Naive B cell (primary cell): ENCODE measurements at regions not wholly inside any gene's neighbourhood (a gene's known extent, or its start where the extent isn't known, plus 50 kb on each side); places are given as distances from the start of the nearest gene placed in this dataset.
"Not testable (repeated sequence)": the region's sequence is repeated elsewhere in the genome, so short reads cannot be mapped to it uniquely, and the experiment has no call there.

Source experiments
- ATAC-seq, 2 donors: fragments of 150-1000 bp; cut with Tn5 transposase; 2 replicates each; pipeline ENCODE4 v1.10.0; 2021; ENCODE audit warnings: low read depth in 2 of 2, mild to moderate bottlenecking in 2 of 2, moderate library complexity in 2 of 2
- DNase-seq: peaks from one replicate; pipeline ENCODE4 v3.0.0; 2022
- H3K27ac Mint-ChIP-seq, 6 donors: one replicate each; pipeline ENCODE4 v1.8.0; 2020 to 2022; ENCODE audit warnings: mild to moderate bottlenecking in 6 of 6, mixed read lengths in 6 of 6, moderate library complexity in 5 of 6, inconsistent platforms in 2 of 6
- H3K27me3 Mint-ChIP-seq, 3 donors: one replicate each; pipeline ENCODE4 v1.8.0; 2021 to 2022; ENCODE audit warnings: mixed read lengths in 3 of 3, mild to moderate bottlenecking in 1 of 3
- H3K36me3 Mint-ChIP-seq, 2 donors: one replicate each; pipeline ENCODE4 v1.8.0; 2020 to 2022; ENCODE audit warnings: mixed read lengths in 2 of 2, inconsistent platforms in 1 of 2, mild to moderate bottlenecking in 1 of 2
- H3K4me1 Mint-ChIP-seq, 3 donors: one replicate each; pipeline ENCODE4 v1.8.0; 2020 to 2022; ENCODE audit warnings: mixed read lengths in 3 of 3, inconsistent platforms in 1 of 3, mild to moderate bottlenecking in 1 of 3, moderate library complexity in 1 of 3
- H3K4me3 Mint-ChIP-seq, 8 donors: one replicate each; pipeline ENCODE4 v1.8.0; 2020 to 2022; ENCODE audit warnings: mild to moderate bottlenecking in 8 of 8, mixed read lengths in 8 of 8, moderate library complexity in 8 of 8, inconsistent platforms in 2 of 8
- H3K9me3 Mint-ChIP-seq, 7 donors: one replicate each; pipeline ENCODE4 v1.8.0; 2020 to 2022; ENCODE audit warnings: mixed read lengths in 7 of 7, mild to moderate bottlenecking in 5 of 7, inconsistent platforms in 2 of 7, moderate library complexity in 1 of 7

- Mint-ChIP-seq H3K27ac (no peak overlapping the region), H3K36me3 (no peaks in the 10 kb centered on the region), H3K27me3 (no peaks in the 10 kb centered on the region), H3K4me3 (no peak overlapping the region), H3K4me1 (no peaks in the 10 kb centered on the region), H3K9me3 (peaks cover 0 to 5% (median 0%) of the 10 kb centered on the region in 7 donors)
- no peak for DNase-seq
- ATAC-seq, result no peak
Observed at GRCh38 chr4:104549736-104550135, 55.0 kb upstream of the CXXC4 start.

GRCh38 chr4:104559502-104559901, 64.8 kb upstream of the CXXC4 start:
- no peak overlapping the region for H3K4me3 Mint-ChIP-seq
- no peak for DNase-seq
- no peaks in the 10 kb centered on the region for H3K36me3 Mint-ChIP-seq
- H3K27ac Mint-ChIP-seq, result no peak overlapping the region
- peaks cover 1 to 5% (median 3%) of the 10 kb centered on the region in 7 donors for H3K9me3 Mint-ChIP-seq
- H3K4me1 Mint-ChIP-seq, result no peaks in the 10 kb centered on the region
- no peaks in the 10 kb centered on the region for H3K27me3 Mint-ChIP-seq
- no peak for ATAC-seq

- DNase-seq (no peak), ATAC-seq (no peak)
- peaks cover 0 to 9% (median 2%) of the 10 kb centered on the region in 7 donors for H3K9me3 Mint-ChIP-seq
- no peak overlapping the region for H3K27ac Mint-ChIP-seq
- H3K36me3 Mint-ChIP-seq, result no peaks in the 10 kb centered on the region
- H3K4me3 Mint-ChIP-seq, result no peak overlapping the region
- no peaks in the 10 kb centered on the region for H3K4me1 Mint-ChIP-seq
- H3K27me3 Mint-ChIP-seq, result no peaks in the 10 kb centered on the region
Observed at GRCh38 chr4:104571341-104571740, 76.6 kb upstream of the CXXC4 start.

GRCh38 chr4:104574371-104574770, 79.7 kb upstream of the CXXC4 start:
- Mint-ChIP-seq H3K27ac (no peak overlapping the region), H3K36me3 (no peaks in the 10 kb centered on the region)

GRCh38 chr4:104575278-104575677, 80.6 kb upstream of the CXXC4 start:
- Mint-ChIP-seq H3K4me3 (no peak overlapping the region), H3K27me3 (no peaks in the 10 kb centered on the region), H3K9me3 (peaks cover 0 to 9% (median 0%) of the 10 kb centered on the region in 7 donors), H3K4me1 (no peaks in the 10 kb centered on the region), H3K36me3 (no peaks in the 10 kb centered on the region), H3K27ac (no peak overlapping the region)
- no peak for ATAC-seq
- no peak for DNase-seq

More at GRCh38 chr4:104574371-104574770, 79.7 kb upstream of the CXXC4 start:
- DNase-seq (no peak), ATAC-seq (no peak)
- Mint-ChIP-seq H3K9me3 (peaks cover 0 to 9% (median 0%) of the 10 kb centered on the region in 7 donors), H3K4me3 (no peak overlapping the region), H3K4me1 (no peaks in the 10 kb centered on the region), H3K27me3 (no peaks in the 10 kb centered on the region)

- Mint-ChIP-seq H3K4me3 (no peak overlapping the region), H3K9me3 (peaks cover 0 to 6% (median 2%) of the 10 kb centered on the region in 7 donors), H3K36me3 (no peaks in the 10 kb centered on the region), H3K4me1 (no peaks in the 10 kb centered on the region), H3K27me3 (no peaks in the 10 kb centered on the region), H3K27ac (no peak overlapping the region)
- DNase-seq (no peak), ATAC-seq (no peak)
Observed at GRCh38 chr4:104577405-104577804, 82.7 kb upstream of the CXXC4 start.

- DNase-seq, H3K4me3 Mint-ChIP-seq, H3K27ac Mint-ChIP-seq, ATAC-seq, H3K4me1 Mint-ChIP-seq, H3K27me3 Mint-ChIP-seq, H3K36me3 Mint-ChIP-seq: not testable (repeated sequence)
- H3K9me3 Mint-ChIP-seq, result peaks cover 0 to 12% (median 2%) of the 10 kb centered on the region in 7 donors
Observed at GRCh38 chr4:104581476-104581875, 86.8 kb upstream of the CXXC4 start.

- not testable (repeated sequence) for H3K27me3 Mint-ChIP-seq, H3K36me3 Mint-ChIP-seq, ATAC-seq, H3K4me3 Mint-ChIP-seq, H3K4me1 Mint-ChIP-seq, DNase-seq, H3K27ac Mint-ChIP-seq
- peaks cover 0 to 12% (median 2%) of the 10 kb centered on the region in 7 donors for H3K9me3 Mint-ChIP-seq
Observed at GRCh38 chr4:104582056-104582455, 87.4 kb upstream of the CXXC4 start.

GRCh38 chr4:104589264-104589868, 94.7 kb upstream of the CXXC4 start:
- H3K4me3 Mint-ChIP-seq, result no peak overlapping the region
- H3K27me3 Mint-ChIP-seq, result no peaks in the 10 kb centered on the region
- no peaks in the 10 kb centered on the region for H3K9me3 Mint-ChIP-seq
- DNase-seq, result no peak
- no peak overlapping the region for H3K27ac Mint-ChIP-seq
- ATAC-seq, result no peak
- H3K4me1 Mint-ChIP-seq, result no peaks in the 10 kb centered on the region
- H3K36me3 Mint-ChIP-seq, result no peaks in the 10 kb centered on the region

- Mint-ChIP-seq H3K27me3 (no peaks in the 10 kb centered on the region), H3K4me1 (no peaks in the 10 kb centered on the region), H3K4me3 (no peak overlapping the region), H3K36me3 (no peaks in the 10 kb centered on the region), H3K9me3 (no peaks in the 10 kb centered on the region), H3K27ac (peak overlapping the region in 1 of 6 donors; percentile 77)
- no peak for ATAC-seq
- DNase-seq, result no peak
Observed at GRCh38 chr4:104591510-104591911, 96.8 kb upstream of the CXXC4 start.

- Mint-ChIP-seq H3K4me3 (no peak overlapping the region), H3K27ac (no peak overlapping the region), H3K27me3 (no peaks in the 10 kb centered on the region), H3K9me3 (no peaks in the 10 kb centered on the region), H3K36me3 (no peaks in the 10 kb centered on the region), H3K4me1 (no peaks in the 10 kb centered on the region)
- DNase-seq, result no peak
- ATAC-seq, result no peak
Observed at GRCh38 chr4:104592183-104592582, 97.5 kb upstream of the CXXC4 start.

GRCh38 chr4:104593019-104593418, 98.3 kb upstream of the CXXC4 start:
- Mint-ChIP-seq H3K27me3 (no peaks in the 10 kb centered on the region), H3K9me3 (no peaks in the 10 kb centered on the region), H3K4me1 (no peaks in the 10 kb centered on the region), H3K4me3 (no peak overlapping the region), H3K36me3 (no peaks in the 10 kb centered on the region), H3K27ac (peak overlapping the region in 1 of 6 donors; percentile 15)
- DNase-seq (no peak), ATAC-seq (no peak)

GRCh38 chr4:104596189-104596588, 101.5 kb upstream of the CXXC4 start:
- no peak overlapping the region for H3K4me3 Mint-ChIP-seq

GRCh38 chr4:104615496-104615895, 120.8 kb upstream of the CXXC4 start:
- Mint-ChIP-seq H3K27me3 (no peaks in the 10 kb centered on the region), H3K4me1 (no peaks in the 10 kb centered on the region), H3K27ac (no peak overlapping the region), H3K4me3 (no peak overlapping the region), H3K9me3 (peaks cover 1 to 19% (median 6%) of the 10 kb centered on the region in 7 donors), H3K36me3 (no peaks in the 10 kb centered on the region)
- ATAC-seq, result no peak
- no peak for DNase-seq

More at GRCh38 chr4:104596189-104596588, 101.5 kb upstream of the CXXC4 start:
- Mint-ChIP-seq H3K9me3 (peaks cover 0 to 4% (median 1%) of the 10 kb centered on the region in 7 donors), H3K27ac (no peak overlapping the region), H3K27me3 (no peaks in the 10 kb centered on the region), H3K4me1 (no peaks in the 10 kb centered on the region), H3K36me3 (no peaks in the 10 kb centered on the region)
- ATAC-seq (no peak), DNase-seq (no peak)

GRCh38 chr4:104615926-104616325, 121.2 kb upstream of the CXXC4 start:
- Mint-ChIP-seq H3K36me3 (no peaks in the 10 kb centered on the region), H3K27ac (no peak overlapping the region), H3K9me3 (peaks cover 1 to 16% (median 6%) of the 10 kb centered on the region in 7 donors), H3K27me3 (no peaks in the 10 kb centered on the region), H3K4me1 (no peaks in the 10 kb centered on the region), H3K4me3 (no peak overlapping the region)
- DNase-seq (no peak), ATAC-seq (no peak)
